GM21447 (cell line): ENCODE measurements at regions not wholly inside any gene's neighbourhood (a gene's known extent, or its start where the extent isn't known, plus 50 kb on each side); places are given as distances from the start of the nearest gene placed in this dataset.

ENCODE experiments used
- ATAC-seq: cut with Tn5 transposase; IDR thresholded peaks from one replicate; pipeline ENCODE4 v1.9.1; 2021; ENCODE audit not compliant: unreplicated experiment

DNA sequence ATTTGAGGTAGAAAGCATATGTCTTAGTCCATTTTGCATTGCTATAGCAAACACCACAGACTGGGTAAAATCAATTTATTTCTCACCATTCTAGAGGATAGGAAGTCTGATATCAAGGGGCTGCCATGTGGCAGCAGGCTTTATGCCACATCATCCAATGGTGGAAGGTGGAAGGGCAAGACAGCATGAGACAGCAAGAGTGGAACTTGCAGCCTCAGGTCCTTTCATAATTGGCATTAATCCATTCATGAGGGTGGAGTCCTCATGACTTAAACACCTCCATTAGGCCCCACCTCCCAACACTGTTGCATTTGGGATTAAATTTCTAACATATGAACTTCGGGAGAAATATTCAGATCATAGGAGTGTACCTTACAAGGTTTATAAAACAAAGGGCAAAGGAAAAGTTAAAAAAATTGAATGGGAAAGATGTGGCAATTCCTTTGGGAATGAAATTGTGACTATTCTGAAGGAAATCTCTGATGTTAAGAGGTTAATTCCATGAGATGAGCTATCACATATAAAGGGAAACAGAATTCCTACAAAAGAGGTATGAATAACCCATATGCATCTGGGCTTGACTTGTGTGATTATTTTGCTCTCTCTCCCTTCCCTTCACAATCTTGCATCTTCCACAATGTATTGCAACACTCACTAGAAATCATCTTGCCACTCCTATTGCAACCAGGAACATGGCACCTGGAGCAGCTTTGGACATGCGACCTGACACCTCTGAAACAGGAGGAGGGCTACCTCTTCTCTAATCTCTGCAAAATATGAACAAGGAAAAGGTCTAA is 507.8 kb downstream of the EPHA4 start:
- ATAC-seq, result no peak

DNA sequence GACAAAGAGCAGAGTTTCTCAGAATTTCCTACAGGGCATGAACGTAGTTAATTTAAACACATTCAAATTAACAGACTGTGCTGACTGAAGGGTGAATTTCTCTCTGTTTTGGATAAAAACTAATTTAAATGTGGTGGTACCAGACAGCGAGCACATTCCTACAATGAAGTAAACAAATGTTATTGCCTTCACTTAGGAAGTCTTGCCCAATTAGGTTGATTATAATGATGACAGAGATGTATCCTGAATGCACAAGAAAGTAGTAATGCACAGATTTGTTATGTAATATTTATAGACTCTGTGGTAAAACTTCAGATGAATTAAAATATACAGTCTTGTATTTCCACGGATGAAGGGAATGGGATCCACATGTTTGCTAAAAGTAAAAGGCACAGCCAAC is 507.2 kb downstream of the EPHA4 start:
- no peak for ATAC-seq

DNA sequence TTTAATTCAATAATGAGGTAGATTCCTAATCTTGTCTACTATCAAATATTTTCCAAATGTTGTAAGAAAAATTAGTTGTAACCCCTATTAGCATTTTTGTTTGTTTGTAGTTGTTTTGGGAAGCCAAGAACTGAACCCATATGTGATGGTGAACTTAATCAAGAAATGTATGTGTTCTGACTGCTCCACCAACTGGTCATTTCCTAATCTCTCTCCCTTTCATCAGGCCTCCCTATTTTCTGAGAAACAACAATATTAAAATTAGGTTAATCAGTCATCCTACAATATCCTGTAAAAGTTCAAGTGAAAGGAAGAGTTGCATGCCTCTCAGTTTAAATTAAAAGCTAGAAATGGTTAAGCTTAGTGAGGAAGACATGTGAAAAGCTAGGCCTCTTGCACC is 504.0 kb downstream of the EPHA4 start:
- ATAC-seq, result no peak

DNA sequence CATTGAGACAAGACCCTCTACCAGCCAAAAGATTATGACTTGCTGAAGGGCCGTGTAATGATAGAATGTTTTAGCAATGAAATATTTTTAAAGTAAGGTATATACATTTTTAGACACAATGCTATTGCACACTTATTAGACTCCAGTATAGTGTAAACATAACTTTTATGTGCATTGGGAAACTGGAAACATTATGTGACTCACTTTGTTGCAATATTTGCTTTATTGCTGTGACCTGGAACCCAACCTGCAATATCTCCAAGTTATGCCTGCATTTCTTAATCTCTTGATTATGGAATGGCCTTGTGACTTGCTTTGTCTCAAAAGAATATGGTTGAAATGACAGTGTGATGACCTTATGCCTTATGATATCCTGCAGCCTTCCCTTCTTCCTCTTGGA is 502.0 kb downstream of the EPHA4 start:
- ATAC-seq, result no peak

DNA sequence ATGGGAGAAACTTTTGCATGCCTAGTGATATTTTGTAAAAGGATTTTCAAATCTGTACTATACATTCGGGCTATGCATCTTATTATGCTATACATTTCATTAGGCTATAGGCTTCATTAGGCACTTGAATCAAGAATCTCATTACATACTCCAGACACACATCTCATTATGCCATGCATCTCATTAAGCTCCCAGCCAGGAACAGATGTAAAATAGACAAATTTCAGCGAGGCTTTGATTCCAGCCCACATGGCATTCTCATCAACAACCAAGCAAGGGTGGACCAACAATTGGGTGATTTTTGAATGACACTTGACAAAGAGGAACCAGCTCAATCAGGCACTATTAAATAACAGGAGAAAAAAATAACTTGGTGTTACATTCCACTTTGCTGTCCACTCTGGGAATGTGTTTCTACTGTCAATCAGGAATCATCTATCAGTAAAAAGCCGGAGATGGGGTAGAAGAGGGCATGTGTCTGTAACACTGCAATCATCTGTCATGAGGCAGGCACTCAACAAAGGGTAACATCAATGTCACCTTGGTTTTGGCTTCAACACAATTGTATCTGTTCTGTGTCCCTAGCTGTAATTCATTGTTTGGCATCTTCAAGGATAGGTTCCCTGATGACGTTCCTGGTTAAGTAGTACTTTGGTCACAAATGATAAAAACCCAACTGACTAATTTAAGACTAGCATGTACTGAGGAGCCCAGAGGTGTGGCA is 498.6 kb downstream of the EPHA4 start:
- no peak for ATAC-seq

DNA sequence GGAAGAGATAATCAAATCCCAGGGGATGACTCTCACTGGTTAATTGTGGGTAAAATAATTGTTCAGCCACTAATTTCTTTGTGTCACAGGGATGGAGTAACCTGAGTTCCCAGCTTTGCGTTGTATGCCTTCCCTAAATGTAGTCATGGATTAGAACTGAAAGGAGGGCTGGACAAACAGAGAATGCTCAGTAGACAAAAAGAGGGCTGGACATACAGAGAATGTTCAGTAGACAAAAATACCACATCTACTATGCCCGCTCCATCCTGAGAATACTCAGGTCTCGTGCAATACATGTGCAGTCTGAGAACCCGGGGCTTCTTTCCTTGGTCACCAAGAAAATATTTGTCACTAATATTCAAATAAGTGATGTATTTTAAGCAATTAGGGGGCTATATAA is 497.9 kb downstream of the EPHA4 start:
- ATAC-seq, result no peak

DNA sequence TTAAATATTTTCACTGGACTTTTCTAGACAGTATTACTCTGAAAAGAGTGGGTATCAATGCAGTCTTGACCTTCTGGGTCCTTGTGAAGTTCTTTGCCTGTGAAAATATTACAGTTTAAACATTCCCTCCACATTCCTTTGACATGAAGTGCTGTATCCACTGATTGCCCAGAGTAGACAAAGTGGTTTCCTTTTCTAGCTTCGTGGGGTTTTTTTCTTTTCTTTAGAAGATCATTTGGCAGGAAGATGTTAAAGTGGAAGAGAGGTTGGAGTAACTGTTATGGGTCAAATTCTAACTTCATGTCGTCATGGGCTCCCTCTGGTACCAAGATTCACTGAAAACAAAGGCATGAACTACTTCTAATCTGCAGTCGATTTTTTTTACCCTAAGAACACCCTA is 496.9 kb downstream of the EPHA4 start:
- no peak for ATAC-seq

DNA sequence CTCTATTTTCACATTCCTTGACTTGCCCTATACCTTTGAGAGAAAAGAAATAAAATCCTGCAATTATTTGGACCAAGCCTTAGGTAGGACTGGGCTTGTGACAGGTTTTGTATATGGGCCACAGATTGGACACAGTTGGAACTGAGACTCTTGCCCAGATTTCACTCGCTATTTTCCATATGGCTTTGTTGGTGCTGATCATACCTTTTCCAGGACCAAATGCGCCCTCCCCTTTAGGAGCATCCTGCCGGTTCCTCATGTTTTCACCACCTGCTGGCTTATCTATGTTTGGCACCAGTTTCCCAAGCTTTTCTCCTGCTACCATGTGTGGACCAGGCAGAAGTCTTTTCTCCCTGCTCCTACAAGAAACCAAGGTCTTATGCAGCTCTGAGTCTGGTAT is 494.9 kb downstream of the EPHA4 start:
- no peak for ATAC-seq

DNA sequence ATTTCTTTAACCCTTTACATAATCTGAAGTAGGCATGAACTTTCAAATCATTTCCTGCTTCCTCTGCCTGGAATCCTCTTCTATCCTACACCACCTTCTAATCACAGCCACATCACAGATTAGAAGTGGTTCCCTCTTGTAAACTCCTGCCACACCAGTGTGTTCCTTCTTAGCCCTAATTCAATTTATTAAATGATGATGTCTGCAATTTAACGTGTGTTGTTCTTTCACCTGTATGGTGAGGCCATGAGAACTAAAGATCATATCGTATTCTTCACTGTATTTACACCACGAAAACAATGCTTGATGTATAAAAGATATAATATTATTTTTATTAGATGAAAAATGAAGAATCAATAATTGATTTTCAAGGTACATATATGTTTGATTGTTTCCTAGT is 494.3 kb downstream of the EPHA4 start:
- ATAC-seq, result no peak

DNA sequence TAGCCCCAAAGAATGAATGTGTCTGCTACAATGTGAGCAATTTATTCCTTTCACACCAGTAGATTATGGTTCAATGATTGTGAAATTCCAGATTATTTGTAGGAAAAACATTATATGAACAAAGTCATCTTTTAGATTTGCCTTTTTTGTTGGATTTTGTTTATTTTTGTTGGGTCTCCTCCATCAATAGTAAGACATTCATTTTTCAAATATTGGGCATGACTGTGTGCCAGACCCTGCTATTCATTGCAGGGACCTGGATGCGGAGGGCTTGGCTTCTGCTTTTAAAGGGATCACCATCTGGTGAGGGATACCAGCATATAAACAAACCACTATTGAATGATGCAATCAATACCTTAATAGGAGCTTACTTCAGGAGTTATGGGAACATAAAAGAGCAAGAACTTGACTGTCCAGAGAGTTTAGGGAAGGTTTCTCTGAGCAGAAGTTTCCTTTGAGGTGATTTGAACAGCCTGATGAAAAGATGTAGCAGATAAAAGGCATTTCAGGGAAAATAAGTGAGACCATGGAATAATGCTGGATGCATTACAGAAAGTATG is 486.7 kb downstream of the EPHA4 start:
- ATAC-seq, result no peak

DNA sequence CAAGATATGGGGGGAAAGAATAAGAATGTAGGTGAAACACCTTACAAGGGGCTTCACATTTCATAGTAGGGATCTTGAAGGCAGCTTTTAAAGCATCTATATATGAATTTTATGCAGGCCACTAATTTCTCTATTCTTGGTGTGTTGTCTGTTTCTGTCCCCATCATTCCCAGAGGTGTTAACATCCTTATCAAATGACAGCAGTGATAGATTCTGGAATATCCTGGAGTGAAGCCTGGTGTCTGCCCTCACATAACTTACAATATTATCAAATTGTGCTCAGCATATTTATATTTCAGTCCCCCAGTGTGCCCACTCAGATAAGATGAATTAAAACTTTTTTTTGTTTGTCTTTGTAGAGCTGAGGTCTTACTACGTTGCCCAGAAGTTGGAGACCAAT is 486.2 kb downstream of the EPHA4 start:
- ATAC-seq, result no peak

DNA sequence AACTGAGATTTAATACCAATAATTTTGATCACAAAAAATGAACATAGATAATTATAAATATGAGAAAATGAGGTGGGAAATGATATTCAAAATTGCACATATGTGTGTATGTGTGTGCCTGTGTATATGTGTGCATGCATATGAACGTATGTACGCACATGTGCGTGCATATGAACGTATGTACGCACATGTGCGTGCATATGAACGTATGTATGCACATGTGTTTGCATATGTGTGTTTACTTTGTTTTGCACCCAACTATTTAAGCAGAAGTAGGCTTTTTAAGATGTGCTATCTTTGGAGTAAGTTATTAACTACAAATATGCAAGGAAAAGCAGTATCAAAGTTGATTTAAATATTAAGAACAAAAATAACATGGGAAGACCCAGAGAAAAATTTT is 484.3 kb downstream of the EPHA4 start:
- ATAC-seq, result no peak

DNA sequence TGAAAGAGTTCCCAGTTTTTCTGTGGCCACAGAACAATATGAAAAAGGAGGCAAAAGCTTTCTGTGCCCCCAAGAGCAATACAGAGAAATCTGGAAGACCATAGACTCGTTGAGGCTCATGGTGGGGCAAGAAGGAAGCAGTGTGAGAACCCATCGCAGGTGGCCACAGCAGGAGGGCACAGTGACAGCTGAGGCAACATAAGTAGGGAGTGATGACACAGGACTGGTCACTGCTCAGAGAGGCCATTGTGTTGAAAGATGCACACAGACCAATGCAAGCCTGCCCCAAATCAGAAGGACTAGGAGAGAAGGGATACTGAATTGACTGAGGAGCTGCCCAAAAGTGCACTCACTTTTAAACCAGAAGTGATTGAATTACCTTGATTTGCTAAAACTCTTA is 483.6 kb downstream of the EPHA4 start:
- ATAC-seq, result no peak

DNA sequence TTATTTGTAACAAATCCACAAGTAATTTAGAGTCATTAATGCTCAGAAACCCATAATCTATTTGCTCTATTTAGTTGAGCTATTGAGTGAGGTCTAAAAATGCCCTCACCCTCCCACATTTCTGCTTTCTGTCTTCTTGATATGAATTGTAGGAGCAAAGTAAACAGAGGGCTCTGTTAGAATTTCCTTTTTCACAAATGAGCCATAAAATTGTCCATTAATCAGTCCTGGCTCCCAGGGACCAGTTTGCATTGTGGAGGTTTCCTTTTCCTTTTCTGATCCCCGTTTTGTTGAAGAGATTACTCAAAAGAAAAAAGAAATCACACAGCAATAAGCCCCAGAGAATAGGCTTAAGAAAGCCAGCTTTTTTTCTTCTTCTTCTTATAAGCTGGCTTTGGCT is 476.7 kb downstream of the EPHA4 start:
- ATAC-seq, result no peak

DNA sequence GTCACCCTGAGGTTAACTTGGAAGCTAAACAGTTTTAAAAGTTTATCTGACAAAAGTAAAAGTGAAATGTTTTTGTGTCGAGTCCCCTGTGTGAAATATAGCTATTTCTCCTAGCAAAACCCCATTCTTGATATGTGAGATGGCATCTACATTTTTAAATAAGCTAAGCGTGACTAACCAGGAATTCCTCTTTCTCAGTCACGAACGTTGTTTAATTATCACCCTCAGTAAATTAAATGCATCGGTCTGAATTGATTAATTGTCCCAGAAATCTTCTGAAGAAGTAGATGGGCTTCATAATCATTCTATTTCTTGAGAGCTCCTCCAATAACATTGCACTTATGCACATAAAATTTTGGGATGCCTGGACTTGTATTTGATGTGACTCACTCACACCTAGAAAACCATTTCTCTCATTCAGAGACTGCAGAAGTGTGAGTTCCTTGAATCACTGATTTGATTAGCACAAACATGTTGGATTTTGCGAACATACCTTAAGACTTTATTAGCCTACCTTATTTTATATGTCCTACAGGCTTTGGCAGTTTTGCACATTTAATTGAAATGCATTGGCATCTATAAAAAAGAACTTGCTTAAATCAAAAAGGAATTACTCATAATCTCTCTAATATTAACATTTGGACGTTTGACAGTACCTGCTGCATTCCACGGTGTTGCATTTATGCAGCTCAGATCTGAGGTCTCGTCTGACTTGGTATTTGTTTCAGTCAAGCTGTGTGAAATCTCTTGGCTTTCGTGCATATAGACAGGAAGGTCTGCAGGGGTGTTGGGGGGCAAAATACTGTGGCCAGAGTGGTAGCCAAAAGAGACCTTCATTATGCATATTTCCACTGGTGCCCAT is 475.2 kb downstream of the EPHA4 start:
- ATAC-seq, result no peak

DNA sequence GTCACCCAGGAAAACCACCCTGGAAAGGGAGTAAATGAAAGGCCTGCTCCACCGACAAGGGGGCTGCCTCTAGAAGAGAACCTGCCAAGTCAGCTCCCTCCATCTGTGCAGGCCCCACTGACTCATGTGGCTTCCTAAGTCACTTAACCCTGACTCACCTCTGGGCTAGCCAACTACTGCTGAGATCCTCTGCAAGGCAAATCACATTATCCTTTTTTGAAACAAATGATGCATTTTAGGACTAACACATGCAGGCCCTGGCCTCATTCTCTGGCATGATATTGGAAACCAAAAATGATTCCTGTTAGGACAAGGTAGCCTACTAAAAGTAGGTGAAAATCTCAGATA is 474.6 kb downstream of the EPHA4 start:
- no peak for ATAC-seq

DNA sequence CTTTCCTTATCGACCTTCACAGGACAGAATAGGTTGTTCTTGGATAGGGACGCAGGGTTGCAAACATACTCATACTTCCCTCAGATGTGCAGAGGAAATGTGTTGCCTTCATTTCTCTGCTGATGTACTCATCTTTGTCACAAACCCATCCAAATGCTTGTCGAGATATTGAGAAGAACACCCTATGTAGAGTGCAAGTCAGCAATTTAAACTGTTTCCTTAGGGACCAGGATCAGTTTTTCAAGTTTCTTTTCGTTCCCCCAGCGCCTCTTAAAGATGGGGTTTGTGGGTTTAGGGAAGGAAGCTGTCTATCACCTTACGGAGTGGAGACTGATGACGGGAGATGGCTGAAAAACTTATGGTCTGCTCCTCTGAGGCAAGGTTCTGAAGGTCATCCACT is 474.2 kb downstream of the EPHA4 start:
- no peak for ATAC-seq

DNA sequence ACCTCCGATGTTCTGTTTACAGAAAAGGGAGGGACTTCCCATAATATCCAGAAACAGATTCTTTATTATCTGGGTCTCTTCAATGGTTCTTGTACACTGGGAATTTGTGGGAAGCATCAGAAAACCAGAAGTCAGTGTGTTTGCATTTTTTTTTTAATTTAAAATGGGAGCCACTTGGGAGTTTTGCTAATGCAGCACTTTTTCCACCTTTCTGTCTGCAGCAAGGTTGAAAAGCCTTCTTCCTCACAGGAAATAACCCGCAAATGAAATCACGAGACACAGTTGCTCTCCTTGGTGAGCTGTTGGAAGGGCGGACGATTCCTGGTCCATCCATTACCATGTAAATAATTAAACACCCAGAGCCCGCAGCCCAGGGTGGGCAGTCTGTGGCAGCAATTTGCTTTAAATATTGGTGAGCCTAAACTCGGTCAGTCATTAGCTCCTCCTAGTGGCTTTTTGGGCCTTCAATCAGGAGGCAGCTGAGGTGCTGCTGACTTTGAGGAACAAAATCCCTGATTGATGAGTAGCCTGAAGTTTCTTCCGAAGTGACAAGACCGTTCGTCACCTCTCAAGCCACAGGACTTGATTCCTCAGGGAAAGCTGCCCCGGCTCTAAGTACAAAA is 471.5 kb downstream of the EPHA4 start:
- no peak for ATAC-seq

DNA sequence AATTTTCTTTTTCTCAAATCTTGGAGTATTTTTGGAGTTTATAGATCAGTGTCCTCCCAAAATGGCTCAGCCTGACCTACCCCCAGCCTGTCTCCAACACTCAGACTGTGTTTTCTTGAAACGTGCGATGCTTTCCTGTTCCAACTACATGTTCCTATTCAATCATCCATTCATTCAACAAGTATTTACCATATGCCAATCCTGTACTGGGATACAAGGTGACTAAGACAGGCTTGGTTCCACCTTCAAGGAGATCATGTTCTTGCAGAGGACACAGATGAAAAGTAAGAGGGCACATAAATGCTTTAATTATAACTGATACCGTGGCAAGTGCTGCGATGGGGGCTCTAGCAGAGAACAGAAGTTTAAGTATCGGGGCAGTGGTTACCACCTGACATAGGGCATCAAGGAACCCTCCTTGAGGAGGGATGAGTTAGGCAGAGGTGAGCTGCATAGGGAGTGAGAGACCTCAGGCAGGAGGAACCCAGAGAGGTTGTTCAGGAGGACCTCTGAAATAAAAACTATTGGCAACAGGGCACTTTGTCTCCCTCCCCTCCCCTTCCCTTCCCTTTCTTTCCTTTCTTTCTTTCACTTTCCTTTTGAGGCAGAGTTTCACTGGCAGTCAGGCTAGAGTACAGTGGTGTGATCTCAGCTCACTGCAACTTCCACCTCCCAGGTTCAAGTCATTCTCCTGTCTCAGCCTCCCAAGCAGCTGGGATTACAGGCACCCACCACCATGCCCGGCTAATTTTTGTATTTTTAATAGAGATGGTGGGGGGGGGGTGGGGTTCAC is 469.0 kb downstream of the EPHA4 start:
- ATAC-seq, result peak; percentile 63

DNA sequence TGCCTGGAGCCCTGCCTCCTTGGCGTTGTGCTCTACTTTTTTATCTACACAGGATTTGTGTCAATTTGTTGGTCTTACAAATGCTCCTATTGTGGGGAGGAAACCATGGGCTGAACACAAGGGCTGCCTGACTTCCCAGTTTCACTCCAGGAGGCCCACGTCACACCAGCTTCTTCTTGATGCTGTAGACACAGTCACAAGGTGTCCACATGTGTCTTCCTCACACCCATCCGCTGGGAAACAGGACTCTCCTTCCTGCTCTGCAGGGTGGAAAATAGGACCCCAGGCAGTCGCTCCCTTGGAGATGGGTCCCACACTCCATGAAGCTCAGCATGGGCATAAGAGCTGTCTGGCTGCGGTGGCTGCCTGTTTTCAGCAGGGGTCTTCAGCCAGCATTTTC is 468.2 kb downstream of the EPHA4 start:
- ATAC-seq, result no peak
